ENCODE measurements at regions not wholly inside any gene's neighbourhood (a gene's known extent, or its start where the extent isn't known, plus 50 kb on each side); places are given as distances from the start of the nearest gene placed in this dataset.

DNA sequence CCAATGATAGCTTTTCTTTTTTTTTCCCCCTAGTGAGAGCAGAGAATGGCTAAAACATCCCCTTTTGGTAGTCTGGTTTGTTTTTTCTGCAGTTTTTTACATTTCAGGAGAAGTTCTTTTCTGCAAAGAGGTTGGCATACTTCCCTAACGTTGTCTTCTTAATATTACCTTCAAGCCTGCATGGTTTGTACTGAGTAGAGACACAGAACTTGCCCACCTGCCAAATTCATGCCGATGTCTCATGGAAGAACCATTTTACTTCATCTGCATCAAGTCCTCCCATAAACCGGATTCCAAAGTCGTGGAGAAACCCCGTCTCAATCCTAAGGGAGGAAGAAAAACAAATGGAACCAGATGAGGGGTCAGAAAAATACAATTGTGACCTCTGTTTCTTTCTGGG, 89.7 kb downstream of the SHOX start:
- no peak for TF ChIP-seq EZH2 (IDR thresholded peaks at IDR 0.05; ENCODE audit: insufficient read depth, low read length)
- TF ChIP-seq, protein P1, sequence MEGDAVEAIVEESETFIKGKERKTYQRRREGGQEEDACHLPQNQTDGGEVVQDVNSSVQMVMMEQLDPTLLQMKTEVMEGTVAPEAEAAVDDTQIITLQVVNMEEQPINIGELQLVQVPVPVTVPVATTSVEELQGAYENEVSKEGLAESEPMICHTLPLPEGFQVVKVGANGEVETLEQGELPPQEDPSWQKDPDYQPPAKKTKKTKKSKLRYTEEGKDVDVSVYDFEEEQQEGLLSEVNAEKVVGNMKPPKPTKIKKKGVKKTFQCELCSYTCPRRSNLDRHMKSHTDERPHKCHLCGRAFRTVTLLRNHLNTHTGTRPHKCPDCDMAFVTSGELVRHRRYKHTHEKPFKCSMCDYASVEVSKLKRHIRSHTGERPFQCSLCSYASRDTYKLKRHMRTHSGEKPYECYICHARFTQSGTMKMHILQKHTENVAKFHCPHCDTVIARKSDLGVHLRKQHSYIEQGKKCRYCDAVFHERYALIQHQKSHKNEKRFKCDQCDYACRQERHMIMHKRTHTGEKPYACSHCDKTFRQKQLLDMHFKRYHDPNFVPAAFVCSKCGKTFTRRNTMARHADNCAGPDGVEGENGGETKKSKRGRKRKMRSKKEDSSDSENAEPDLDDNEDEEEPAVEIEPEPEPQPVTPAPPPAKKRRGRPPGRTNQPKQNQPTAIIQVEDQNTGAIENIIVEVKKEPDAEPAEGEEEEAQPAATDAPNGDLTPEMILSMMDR (IDR thresholded peaks at IDR 0.05; ENCODE audit: insufficient read depth, low read depth, low read length), result no peak
